ENCODE measurements at regions not wholly inside any gene's neighbourhood (a gene's known extent, or its start where the extent isn't known, plus 50 kb on each side); places are given as distances from the start of the nearest gene placed in this dataset.

DNA sequence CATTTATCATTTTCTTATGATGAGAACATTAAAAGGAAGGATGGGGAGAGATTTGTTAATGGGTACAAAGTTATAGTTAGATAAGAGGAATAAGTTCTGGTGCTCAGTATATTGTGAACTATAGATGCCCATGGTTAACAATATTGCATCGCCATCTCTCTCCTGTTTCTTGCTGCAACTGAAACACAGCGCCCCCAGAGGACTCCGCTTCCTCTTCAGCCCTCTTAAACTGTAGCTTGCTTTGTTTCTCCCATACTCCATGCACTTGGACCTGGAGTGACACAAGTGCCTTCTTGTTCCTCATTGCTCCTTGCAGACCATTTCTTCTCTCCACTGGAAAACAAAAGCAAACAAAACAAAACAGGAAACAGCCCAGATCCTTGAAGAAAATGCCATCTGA is 70.1 kb upstream of the NTPCR start:
- TF ChIP-seq, protein P1, sequence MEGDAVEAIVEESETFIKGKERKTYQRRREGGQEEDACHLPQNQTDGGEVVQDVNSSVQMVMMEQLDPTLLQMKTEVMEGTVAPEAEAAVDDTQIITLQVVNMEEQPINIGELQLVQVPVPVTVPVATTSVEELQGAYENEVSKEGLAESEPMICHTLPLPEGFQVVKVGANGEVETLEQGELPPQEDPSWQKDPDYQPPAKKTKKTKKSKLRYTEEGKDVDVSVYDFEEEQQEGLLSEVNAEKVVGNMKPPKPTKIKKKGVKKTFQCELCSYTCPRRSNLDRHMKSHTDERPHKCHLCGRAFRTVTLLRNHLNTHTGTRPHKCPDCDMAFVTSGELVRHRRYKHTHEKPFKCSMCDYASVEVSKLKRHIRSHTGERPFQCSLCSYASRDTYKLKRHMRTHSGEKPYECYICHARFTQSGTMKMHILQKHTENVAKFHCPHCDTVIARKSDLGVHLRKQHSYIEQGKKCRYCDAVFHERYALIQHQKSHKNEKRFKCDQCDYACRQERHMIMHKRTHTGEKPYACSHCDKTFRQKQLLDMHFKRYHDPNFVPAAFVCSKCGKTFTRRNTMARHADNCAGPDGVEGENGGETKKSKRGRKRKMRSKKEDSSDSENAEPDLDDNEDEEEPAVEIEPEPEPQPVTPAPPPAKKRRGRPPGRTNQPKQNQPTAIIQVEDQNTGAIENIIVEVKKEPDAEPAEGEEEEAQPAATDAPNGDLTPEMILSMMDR (IDR thresholded peaks at IDR 0.05; ENCODE audit: borderline replicate concordance, extremely low read depth, low read length, poor library complexity, severe bottlenecking) = peak; percentile 62
- no peak for TF ChIP-seq EZH2 (IDR thresholded peaks at IDR 0.05; ENCODE audit: borderline replicate concordance, low read depth, low read length, severe bottlenecking)

Measured in DND-41 (cell line).